Thyroid gland (tissue), 4 donors: ENCODE measurements at regions not wholly inside any gene's neighbourhood (a gene's known extent, or its start where the extent isn't known, plus 50 kb on each side); places are given as distances from the start of the nearest gene placed in this dataset.

Experiments used
- DNase-seq, 2 donors: peaks; one replicate each; pipeline ENCODE4 v3.0.0-alpha.2; 2019
- H3K27ac ChIP-seq, 3 donors: fragments of 200-600 bp; sonication (generic); 1 replicate in 2 of 3; 2 replicates in 1 of 3; pipeline ENCODE4 v1.5.1; 2016 to 2019; ENCODE audit warnings: mild to moderate bottlenecking in 1 of 3, moderate library complexity in 1 of 3
- H3K27me3 ChIP-seq: fragments of 200-600 bp; sonication (generic); one replicate; pipeline ENCODE4 v1.5.1; 2019
- H3K36me3 ChIP-seq, 2 donors: fragments of 200-600 bp; sonication (generic); one replicate each; pipeline ENCODE4 v1.5.1; 2016 to 2019
- H3K4me1 ChIP-seq, 2 donors: fragments of 200-600 bp; sonication (generic); one replicate each; pipeline ENCODE4 v1.5.1; 2017 to 2019
- H3K4me3 ChIP-seq, 3 donors: fragments of 200-600 bp; sonication (generic); replicated peaks in 1 of 3; 1 replicate in 2 of 3; 2 replicates in 1 of 3; pipeline ENCODE4 v1.5.1; 2016; ENCODE audit warnings: mild to moderate bottlenecking in 1 of 3
- H3K9me3 ChIP-seq: fragments of 200-600 bp; sonication (generic); one replicate; pipeline ENCODE4 v1.5.1; 2017
- CTCF ChIP-seq, 6 experiments: fragments of 200-600 bp in 3 of 6; fragments of 450-650 bp in 3 of 6; sonication (generic) in 3 of 6; IDR thresholded peaks; one replicate each; pipeline ENCODE4 v1.5.1; 2016 to 2019; ENCODE audit warnings: antibody characterized with exemption in 6 of 6, mild to moderate bottlenecking in 2 of 6, inconsistent platforms in 1 of 6, moderate library complexity in 1 of 6
- POLR2A ChIP-seq, 2 donors: fragments of 450-650 bp; IDR thresholded peaks; one replicate each; pipeline ENCODE4 v1.6.1; 2017; ENCODE audit warnings: antibody characterized with exemption in 2 of 2, mild to moderate bottlenecking in 2 of 2, moderate library complexity in 1 of 2
- WGBS, 2 donors: methylation state at CpG; one replicate each; pipeline ENCODE4 v1.1.5; 2017; 5-methylcytosine and 5-hydroxymethylcytosine counted together
- intact Hi-C: fragments of 100-400 bp; cut with DNase I; formaldehyde crosslinking; loops from one replicate; pipeline ENCODE4 v1.15.1; 2023

GRCh38 chr4:62170235-62170634, 970.1 kb downstream of the ADGRL3 start:
- no peaks in the 10 kb centered on the region for H3K4me1 ChIP-seq
- no peaks in the 10 kb centered on the region for H3K36me3 ChIP-seq
- no peak for DNase-seq
- no peaks in the 10 kb centered on the region for H3K27me3 ChIP-seq
- no peak overlapping the region for H3K27ac ChIP-seq
- intact Hi-C loops = no loop called here
- H3K4me3 ChIP-seq = no peak overlapping the region
- no peaks in the 10 kb centered on the region for H3K9me3 ChIP-seq
- 72 to 76% methylated on average over 1 of the region's 1 CpG for WGBS, 2 donors
- TF ChIP-seq POLR2A (IDR thresholded peaks at IDR 0.05) (no peak), CTCF (IDR thresholded peaks at IDR 0.05) (no peak)

- WGBS, 2 donors = 70 to 83% methylated on average over 1 of the region's 1 CpG
- intact Hi-C loops = no loop called here
- Histone ChIP-seq H3K27ac (no peak overlapping the region), H3K4me1 (no peaks in the 10 kb centered on the region), H3K27me3 (no peaks in the 10 kb centered on the region), H3K9me3 (no peaks in the 10 kb centered on the region), H3K36me3 (no peaks in the 10 kb centered on the region), H3K4me3 (no peak overlapping the region)
- TF ChIP-seq POLR2A (IDR thresholded peaks at IDR 0.05) = no peak
- no peak for TF ChIP-seq CTCF (IDR thresholded peaks at IDR 0.05)
- DNase-seq = no peak
Measured at GRCh38 chr4:62168681-62169080, 968.6 kb downstream of the ADGRL3 start.

- Histone ChIP-seq H3K4me1 (no peaks in the 10 kb centered on the region), H3K27me3 (no peaks in the 10 kb centered on the region), H3K9me3 (no peaks in the 10 kb centered on the region), H3K27ac (no peak overlapping the region), H3K4me3 (no peak overlapping the region), H3K36me3 (no peaks in the 10 kb centered on the region)
- no peak for DNase-seq
- 61 to 75% methylated on average over 1 of the region's 1 CpG for WGBS, 2 donors
- TF ChIP-seq CTCF (IDR thresholded peaks at IDR 0.05) (no peak), POLR2A (IDR thresholded peaks at IDR 0.05) (no peak)
- intact Hi-C loops = no loop called here
Measured at GRCh38 chr4:62162606-62163005, 962.5 kb downstream of the ADGRL3 start.

GRCh38 chr4:62161446-62161845, 961.3 kb downstream of the ADGRL3 start:
- H3K27me3 ChIP-seq = no peaks in the 10 kb centered on the region
- 83 to 97% methylated on average over 2 of the region's 2 CpGs for WGBS, 2 donors

GRCh38 chr4:62159876-62160275, 959.8 kb downstream of the ADGRL3 start:
- TF ChIP-seq POLR2A (IDR thresholded peaks at IDR 0.05) (no peak), CTCF (IDR thresholded peaks at IDR 0.05) (no peak)
- H3K36me3 ChIP-seq = no peaks in the 10 kb centered on the region
- 81 to 84% methylated on average over 4 of the region's 4 CpGs for WGBS, 2 donors
- H3K27me3 ChIP-seq = no peaks in the 10 kb centered on the region
- no peaks in the 10 kb centered on the region for H3K4me1 ChIP-seq
- H3K9me3 ChIP-seq = no peaks in the 10 kb centered on the region
- DNase-seq = no peak
- intact Hi-C loops = no loop called here
- H3K4me3 ChIP-seq = no peak overlapping the region
- H3K27ac ChIP-seq = no peak overlapping the region

More at GRCh38 chr4:62161446-62161845, 961.3 kb downstream of the ADGRL3 start:
- no peaks in the 10 kb centered on the region for H3K9me3 ChIP-seq
- H3K27ac ChIP-seq = no peak overlapping the region
- intact Hi-C loops = no loop called here
- no peak for DNase-seq
- TF ChIP-seq POLR2A (IDR thresholded peaks at IDR 0.05) = no peak
- no peak overlapping the region for H3K4me3 ChIP-seq
- H3K36me3 ChIP-seq = no peaks in the 10 kb centered on the region
- no peaks in the 10 kb centered on the region for H3K4me1 ChIP-seq

GRCh38 chr4:62159306-62159705, 959.2 kb downstream of the ADGRL3 start:
- no peak overlapping the region for H3K27ac ChIP-seq
- no peaks in the 10 kb centered on the region for H3K27me3 ChIP-seq
- H3K9me3 ChIP-seq = no peaks in the 10 kb centered on the region
- intact Hi-C loops = no loop called here
- H3K36me3 ChIP-seq = no peaks in the 10 kb centered on the region
- H3K4me1 ChIP-seq = no peaks in the 10 kb centered on the region
- 71 to 84% methylated on average over 1 of the region's 1 CpG for WGBS, 2 donors
- TF ChIP-seq CTCF (IDR thresholded peaks at IDR 0.05) = no peak
- TF ChIP-seq POLR2A (IDR thresholded peaks at IDR 0.05) = no peak
- no peak for DNase-seq
- no peak overlapping the region for H3K4me3 ChIP-seq
